Peyer's patch (tissue), 4 donors: ENCODE measurements at regions not wholly inside any gene's neighbourhood (a gene's known extent, or its start where the extent isn't known, plus 50 kb on each side); places are given as distances from the start of the nearest gene placed in this dataset.

Experiments
- DNase-seq, 3 donors: peaks; one replicate each; pipeline ENCODE4 v3.0.0-alpha.2; 2017 to 2019
- H3K27ac ChIP-seq, 4 donors: fragments of 200-600 bp; sonication (generic); one replicate each; pipeline ENCODE4 v1.5.1; 2016 to 2019
- H3K27me3 ChIP-seq, 2 donors: fragments of 200-600 bp; sonication (generic); one replicate each; pipeline ENCODE4 v1.5.1; 2019
- H3K36me3 ChIP-seq, 3 donors: fragments of 200-600 bp; sonication (generic); one replicate each; pipeline ENCODE4 v1.5.1; 2016 to 2019
- H3K4me1 ChIP-seq, 4 donors: fragments of 200-600 bp; sonication (generic); one replicate each; pipeline ENCODE4 v1.5.1; 2016 to 2019
- H3K4me3 ChIP-seq, 4 donors: fragments of 200-600 bp; sonication (generic); 1 replicate in 3 of 4; 2 replicates in 1 of 4; pipeline ENCODE4 v1.5.1; 2016 to 2019; ENCODE audit warnings: mild to moderate bottlenecking in 1 of 4
- H3K9me3 ChIP-seq, 4 donors: fragments of 200-600 bp; sonication (generic); one replicate each; pipeline ENCODE4 v1.5.1; 2016 to 2019; ENCODE audit warnings: mild to moderate bottlenecking in 1 of 4
- POLR2A ChIP-seq, 2 donors: fragments of 450-650 bp; IDR thresholded peaks; one replicate each; pipeline ENCODE4 v1.5.1; 2017; ENCODE audit warnings: antibody characterized with exemption in 2 of 2, mild to moderate bottlenecking in 2 of 2, moderate library complexity in 2 of 2
- TF ChIP-seq, protein P1 (sequence below), 6 experiments: fragments of 450-650 bp in 4 of 6; fragments of 200-600 bp in 2 of 6; sonication (generic) in 1 of 6; IDR thresholded peaks; one replicate each; pipeline ENCODE4 v1.5.1; 2017 to 2019; ENCODE audit warnings: antibody characterized with exemption in 6 of 6, mild to moderate bottlenecking in 3 of 6, moderate library complexity in 1 of 6

DNA sequence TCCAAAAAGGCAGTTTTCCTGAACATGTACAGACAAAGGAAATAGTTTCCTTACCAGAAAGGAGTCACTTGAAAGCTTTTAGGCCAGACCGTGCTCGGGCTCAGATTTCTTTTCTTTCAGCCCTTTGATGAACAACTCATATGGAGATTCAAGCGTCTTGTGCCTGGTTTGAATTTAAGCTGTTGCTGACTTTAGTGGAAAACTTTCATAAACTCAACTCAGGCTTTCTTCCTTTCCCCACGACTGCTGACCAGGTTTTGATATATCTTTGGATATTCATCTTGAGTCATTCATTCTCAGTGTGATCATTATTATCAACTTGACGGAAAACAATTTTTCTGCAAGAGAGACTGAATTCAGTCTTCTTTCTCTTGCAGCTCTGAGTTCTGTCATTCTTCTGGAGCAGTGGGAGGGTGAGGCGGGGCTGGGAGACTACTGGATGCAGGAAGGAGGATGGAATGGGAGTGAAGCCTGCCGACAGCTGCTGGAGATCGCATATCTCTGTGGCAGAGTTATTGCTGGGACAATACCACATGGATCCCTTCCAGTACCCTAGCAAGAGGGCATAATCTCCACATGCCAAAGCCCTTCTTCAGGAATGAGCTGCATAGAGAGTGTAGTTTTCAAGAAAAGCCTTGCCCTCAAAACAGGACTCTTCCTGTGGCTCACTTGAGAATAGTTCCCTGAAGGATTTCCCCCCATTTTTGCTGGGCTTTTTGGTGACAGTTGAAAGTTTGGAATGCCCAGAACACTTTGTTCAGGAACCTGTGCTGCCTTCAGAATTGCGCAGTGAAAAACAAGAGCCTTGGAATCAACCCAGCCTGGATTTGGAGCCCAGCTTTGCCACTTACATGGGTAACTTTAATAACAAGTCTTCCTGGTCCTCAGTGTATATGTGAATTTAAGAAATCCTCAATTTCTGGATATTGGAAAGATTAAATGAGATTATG is 364.4 kb downstream of the ZNF521 start:
- Histone ChIP-seq H3K27ac (no peak overlapping the region), H3K4me3 (no peak overlapping the region)

DNA sequence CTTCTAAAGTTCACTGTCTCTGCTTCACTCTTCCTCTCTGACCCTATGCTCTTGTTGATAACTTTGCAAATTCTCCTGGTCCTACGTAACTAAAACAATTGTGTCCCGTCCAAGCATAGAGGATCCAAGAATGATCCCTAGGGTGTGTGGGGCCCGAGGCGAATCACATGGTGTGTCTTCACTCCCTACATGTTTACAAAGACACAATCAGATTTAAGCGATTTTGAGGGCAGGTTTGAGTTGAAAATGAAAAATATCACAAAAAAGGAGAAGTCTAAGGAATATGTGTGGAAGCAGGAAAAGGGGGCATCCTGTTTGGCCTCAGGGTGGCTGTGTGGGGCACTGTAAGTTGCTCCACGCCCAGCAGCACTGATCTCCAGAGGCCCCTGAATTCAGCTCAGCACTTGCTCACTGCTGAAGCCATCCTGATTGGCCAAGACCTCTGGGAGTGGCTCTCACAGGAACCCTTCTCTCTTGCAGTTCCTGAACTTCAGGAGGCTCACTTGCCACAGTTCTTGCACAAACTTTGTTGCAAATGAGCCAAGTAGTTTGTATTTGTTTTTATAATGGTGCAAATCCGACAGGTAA is 363.6 kb downstream of the ZNF521 start:
- Histone ChIP-seq H3K4me1 (no peaks in the 10 kb centered on the region), H3K9me3 (no peaks in the 10 kb centered on the region), H3K36me3 (no peaks in the 10 kb centered on the region), H3K4me3 (no peak overlapping the region), H3K27ac (no peak overlapping the region), H3K27me3 (no peaks in the 10 kb centered on the region)
- no peak for DNase-seq
- no peak for TF ChIP-seq POLR2A (IDR thresholded peaks at IDR 0.05)
- TF ChIP-seq, protein P1, sequence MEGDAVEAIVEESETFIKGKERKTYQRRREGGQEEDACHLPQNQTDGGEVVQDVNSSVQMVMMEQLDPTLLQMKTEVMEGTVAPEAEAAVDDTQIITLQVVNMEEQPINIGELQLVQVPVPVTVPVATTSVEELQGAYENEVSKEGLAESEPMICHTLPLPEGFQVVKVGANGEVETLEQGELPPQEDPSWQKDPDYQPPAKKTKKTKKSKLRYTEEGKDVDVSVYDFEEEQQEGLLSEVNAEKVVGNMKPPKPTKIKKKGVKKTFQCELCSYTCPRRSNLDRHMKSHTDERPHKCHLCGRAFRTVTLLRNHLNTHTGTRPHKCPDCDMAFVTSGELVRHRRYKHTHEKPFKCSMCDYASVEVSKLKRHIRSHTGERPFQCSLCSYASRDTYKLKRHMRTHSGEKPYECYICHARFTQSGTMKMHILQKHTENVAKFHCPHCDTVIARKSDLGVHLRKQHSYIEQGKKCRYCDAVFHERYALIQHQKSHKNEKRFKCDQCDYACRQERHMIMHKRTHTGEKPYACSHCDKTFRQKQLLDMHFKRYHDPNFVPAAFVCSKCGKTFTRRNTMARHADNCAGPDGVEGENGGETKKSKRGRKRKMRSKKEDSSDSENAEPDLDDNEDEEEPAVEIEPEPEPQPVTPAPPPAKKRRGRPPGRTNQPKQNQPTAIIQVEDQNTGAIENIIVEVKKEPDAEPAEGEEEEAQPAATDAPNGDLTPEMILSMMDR (IDR thresholded peaks at IDR 0.05), result no peak

More for the DNA sequence above, 364.4 kb downstream of the ZNF521 start:
- Histone ChIP-seq H3K4me1 (no peaks in the 10 kb centered on the region), H3K36me3 (no peaks in the 10 kb centered on the region), H3K27me3 (no peaks in the 10 kb centered on the region), H3K9me3 (no peaks in the 10 kb centered on the region)
- TF ChIP-seq, protein P1 (IDR thresholded peaks at IDR 0.05), result no peak
- no peak for TF ChIP-seq POLR2A (IDR thresholded peaks at IDR 0.05)
- no peak for DNase-seq

DNA sequence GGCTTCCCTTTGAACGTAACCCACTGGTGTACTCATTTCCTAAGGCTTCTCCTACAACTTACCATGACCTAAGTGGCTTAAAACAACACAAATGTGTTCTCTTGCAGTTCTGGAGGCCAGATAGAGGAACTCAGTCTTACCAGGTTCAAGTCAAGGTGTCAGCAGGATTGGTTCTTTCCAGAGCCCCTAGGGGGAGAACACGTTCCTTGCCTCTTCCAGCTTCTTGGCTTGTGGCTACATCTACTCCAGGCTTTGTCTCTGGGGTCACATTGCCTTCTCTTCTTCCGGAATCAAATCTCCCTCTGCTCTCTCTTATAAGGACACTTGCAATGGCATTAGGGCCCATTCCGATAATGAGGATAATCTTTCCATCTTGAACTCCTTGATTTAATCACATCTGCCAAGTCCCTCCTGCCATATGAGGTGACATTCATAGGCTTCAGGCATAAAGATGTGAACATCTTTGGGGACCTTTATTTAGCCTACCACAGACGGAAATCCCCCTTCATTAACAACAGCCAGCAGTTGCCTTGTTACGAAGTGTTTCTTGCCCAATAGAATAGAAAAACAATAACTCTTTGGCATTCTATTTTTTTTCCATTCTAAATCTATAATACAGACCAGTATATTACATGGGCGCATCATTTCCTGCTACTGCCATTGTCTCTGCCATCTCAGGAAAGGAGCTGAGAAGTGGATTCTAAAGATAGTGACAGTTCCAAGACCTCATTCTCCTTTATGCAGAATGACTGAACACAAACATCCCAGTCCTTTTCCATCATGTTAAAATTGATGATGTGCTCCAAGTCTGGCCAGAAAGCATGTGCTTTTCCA is 362.0 kb downstream of the ZNF521 start:
- H3K9me3 ChIP-seq, result no peaks in the 10 kb centered on the region
- H3K27ac ChIP-seq, result no peak overlapping the region
- H3K36me3 ChIP-seq, result no peaks in the 10 kb centered on the region
- no peak overlapping the region for H3K4me3 ChIP-seq
- TF ChIP-seq, protein P1 (IDR thresholded peaks at IDR 0.05), result no peak
- TF ChIP-seq POLR2A (IDR thresholded peaks at IDR 0.05), result no peak
- H3K4me1 ChIP-seq, result no peaks in the 10 kb centered on the region
- H3K27me3 ChIP-seq, result no peaks in the 10 kb centered on the region
- no peak for DNase-seq

DNA sequence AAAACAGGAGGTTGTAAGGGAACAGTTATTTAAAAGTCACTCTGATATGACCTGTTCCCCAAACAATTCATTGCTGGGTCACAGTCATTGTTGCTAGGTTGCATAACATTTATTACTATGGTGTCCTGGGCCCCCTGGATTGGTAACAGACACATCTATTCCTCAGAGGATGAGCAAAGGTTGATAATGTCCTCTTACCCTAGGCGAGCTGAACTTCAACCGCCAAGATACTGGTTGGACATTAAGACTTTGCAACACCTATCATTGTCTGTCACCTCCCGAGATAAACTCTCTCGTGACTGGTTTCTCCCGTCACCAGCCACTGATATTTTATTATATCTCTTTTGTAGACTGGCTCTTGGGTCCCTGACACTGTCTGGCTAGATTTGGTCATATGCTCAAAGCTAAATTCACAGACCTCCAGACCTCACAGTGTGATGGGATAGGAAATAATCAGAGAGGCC is 361.3 kb downstream of the ZNF521 start:
- DNase-seq, result no peak
- no peaks in the 10 kb centered on the region for H3K9me3 ChIP-seq
- H3K4me3 ChIP-seq, result no peak overlapping the region
- H3K36me3 ChIP-seq, result no peaks in the 10 kb centered on the region
- TF ChIP-seq, protein P1 (IDR thresholded peaks at IDR 0.05), result no peak
- no peak for TF ChIP-seq POLR2A (IDR thresholded peaks at IDR 0.05)
- H3K4me1 ChIP-seq, result no peaks in the 10 kb centered on the region
- no peaks in the 10 kb centered on the region for H3K27me3 ChIP-seq
- no peak overlapping the region for H3K27ac ChIP-seq
